A673 (cell line): ENCODE measurements at regions not wholly inside any gene's neighbourhood (a gene's known extent, or its start where the extent isn't known, plus 50 kb on each side); places are given as distances from the start of the nearest gene placed in this dataset.

Source experiments
- BruUV-seq: library from RNA; stranded (reverse); fragments of 400-500 nt; replicated peaks from 2 replicates; lab custom pipeline; 2021; lab: Mats Ljungman, UMichigan
- CTCF ChIA-PET: fragments of 300-600 bp; sonication (Branson Sonifier 250); formaldehyde crosslinking; loops from one replicate; lab custom pipeline; 2022; ENCODE audit warnings: antibody characterized with exemption; lab: Charles Lee
- POLR2A ChIA-PET: fragments of 300-600 bp; sonication (Branson Sonifier 250); formaldehyde crosslinking; loops from one replicate; lab custom pipeline; 2022; ENCODE audit warnings: antibody characterized with exemption; ENCODE audit not compliant: low non-redundant PET; lab: Charles Lee
- DNase-seq: peaks from one replicate; pipeline ENCODE4 v3.0.0-alpha.2; 2015; ENCODE audit warnings: low spot score
- H3K27ac ChIP-seq: fragments of 200-600 bp; sonication (generic); 2 replicates; pipeline ENCODE4 v1.5.1; 2016; ENCODE audit warnings: mixed run types, low read depth, mild to moderate bottlenecking, mixed read lengths, antibody characterized with exemption, low read length; ENCODE audit not compliant: poor library complexity, severe bottlenecking
- H3K27me3 ChIP-seq: fragments of 200-600 bp; sonication (generic); replicated peaks from 2 replicates; pipeline ENCODE4 v1.6.1; 2017; ENCODE audit warnings: mixed run types, low read depth, mild to moderate bottlenecking, mixed read lengths, antibody characterized with exemption, low read length; ENCODE audit not compliant: insufficient read depth, poor library complexity
- H3K36me3 ChIP-seq: fragments of 200-600 bp; sonication (generic); 2 replicates; pipeline ENCODE4 v1.6.1; 2016; ENCODE audit warnings: mixed run types, mild to moderate bottlenecking, mixed read lengths, antibody characterized with exemption, low read length; ENCODE audit not compliant: insufficient read depth, poor library complexity, severe bottlenecking
- H3K4me1 ChIP-seq: fragments of 200-600 bp; sonication (generic); 2 replicates; pipeline ENCODE4 v1.6.1; 2017; ENCODE audit warnings: mixed run types, mild to moderate bottlenecking, mixed read lengths, antibody characterized with exemption, low read length; ENCODE audit not compliant: insufficient read depth, poor library complexity, severe bottlenecking
- H3K4me3 ChIP-seq: fragments of 200-600 bp; sonication (generic); 2 replicates; pipeline ENCODE4 v1.5.1; 2016; ENCODE audit warnings: low read depth, mixed run types, mild to moderate bottlenecking, mixed read lengths, low read length; ENCODE audit not compliant: poor library complexity, severe bottlenecking
- H3K9me3 ChIP-seq: fragments of 200-600 bp; sonication (generic); 2 replicates; pipeline ENCODE4 v1.6.1; 2016; ENCODE audit warnings: mixed run types, low read depth, mild to moderate bottlenecking, mixed read lengths, antibody characterized with exemption, low read length; ENCODE audit not compliant: poor library complexity, severe bottlenecking
- CTCF ChIP-seq: fragments of 300-800, 200-600 bp; sonication (generic); conservative IDR thresholded peaks from 2 replicates; pipeline ENCODE4 v1.5.1; 2017; ENCODE audit warnings: low read depth, mild to moderate bottlenecking, antibody characterized with exemption, low read length, moderate library complexity, mixed read lengths
- EZH2 ChIP-seq: fragments of 200-600 bp; sonication (generic); IDR thresholded peaks from 2 replicates; pipeline ENCODE4 v1.6.1; 2017; ENCODE audit warnings: borderline replicate concordance, low read depth, mild to moderate bottlenecking, mixed read lengths, antibody characterized with exemption, low read length; ENCODE audit not compliant: poor library complexity, severe bottlenecking
- intact Hi-C: fragments of 100-400 bp; cut with micrococcal nuclease; formaldehyde crosslinking; loops from one replicate; pipeline ENCODE4 v1.10.0; 2022; ENCODE audit not compliant: unreplicated experiment

GRCh38 chr18:41745166-41746049 is 209.6 kb upstream of the PIK3C3 start:
- Histone ChIP-seq H3K27ac (no peak overlapping the region), H3K36me3 (no peaks in the 10 kb centered on the region), H3K4me1 (no peaks in the 10 kb centered on the region), H3K4me3 (no peak overlapping the region), H3K27me3 (peaks cover 33% of the 10 kb centered on the region), H3K9me3 (no peaks in the 10 kb centered on the region)
- ChIA-PET CTCF (no interaction called here), POLR2A (no interaction called here)
- intact Hi-C loops = no loop called here
- peak; percentile 47 for DNase-seq
- BruUV-seq = no TSS peak
- TF ChIP-seq EZH2 (no peak), CTCF (peak; percentile 68)

- POLR2A ChIA-PET = no interaction called here
- H3K4me1 ChIP-seq = no peaks in the 10 kb centered on the region
- no TSS peak for BruUV-seq
- peaks cover 33% of the 10 kb centered on the region for H3K27me3 ChIP-seq
- no peak overlapping the region for H3K4me3 ChIP-seq
- H3K36me3 ChIP-seq = no peaks in the 10 kb centered on the region
- no peak for DNase-seq
- H3K9me3 ChIP-seq = no peaks in the 10 kb centered on the region
- TF ChIP-seq CTCF (no peak), EZH2 (no peak)
- intact Hi-C loops = no loop called here
- CTCF ChIA-PET = no interaction called here
- H3K27ac ChIP-seq = no peak overlapping the region
Observed at GRCh38 chr18:41744421-41745030, 210.5 kb upstream of the PIK3C3 start.

GRCh38 chr18:41737218-41737617 is 217.8 kb upstream of the PIK3C3 start:
- TF ChIP-seq CTCF = no peak
- no peak for TF ChIP-seq EZH2

More at GRCh38 chr18:41737218-41737617, 217.8 kb upstream of the PIK3C3 start:
- ChIA-PET CTCF (no interaction called here), POLR2A (no interaction called here)
- no TSS peak for BruUV-seq
- no peaks in the 10 kb centered on the region for H3K4me1 ChIP-seq
- H3K27me3 ChIP-seq = no peaks in the 10 kb centered on the region
- no peak overlapping the region for H3K27ac ChIP-seq
- no peaks in the 10 kb centered on the region for H3K36me3 ChIP-seq
- intact Hi-C loops = no loop called here
- DNase-seq = no peak
- H3K9me3 ChIP-seq = no peaks in the 10 kb centered on the region
- H3K4me3 ChIP-seq = no peak overlapping the region
